A673 (cell line): ENCODE measurements at regions not wholly inside any gene's neighbourhood (a gene's known extent, or its start where the extent isn't known, plus 50 kb on each side); places are given as distances from the start of the nearest gene placed in this dataset.

Experiments
- BruUV-seq: library from RNA; stranded (reverse); fragments of 400-500 nt; replicated peaks from 2 replicates; lab custom pipeline; 2021; lab: Mats Ljungman, UMichigan
- CTCF ChIA-PET: fragments of 300-600 bp; sonication (Branson Sonifier 250); formaldehyde crosslinking; loops from one replicate; lab custom pipeline; 2022; ENCODE audit warnings: antibody characterized with exemption; lab: Charles Lee
- POLR2A ChIA-PET: fragments of 300-600 bp; sonication (Branson Sonifier 250); formaldehyde crosslinking; loops from one replicate; lab custom pipeline; 2022; ENCODE audit warnings: antibody characterized with exemption; ENCODE audit not compliant: low non-redundant PET; lab: Charles Lee
- DNase-seq: peaks from one replicate; pipeline ENCODE4 v3.0.0-alpha.2; 2015; ENCODE audit warnings: low spot score
- H3K27ac ChIP-seq: fragments of 200-600 bp; sonication (generic); 2 replicates; pipeline ENCODE4 v1.5.1; 2016; ENCODE audit warnings: mixed run types, low read depth, mild to moderate bottlenecking, mixed read lengths, antibody characterized with exemption, low read length; ENCODE audit not compliant: poor library complexity, severe bottlenecking
- H3K27me3 ChIP-seq: fragments of 200-600 bp; sonication (generic); replicated peaks from 2 replicates; pipeline ENCODE4 v1.6.1; 2017; ENCODE audit warnings: mixed run types, low read depth, mild to moderate bottlenecking, mixed read lengths, antibody characterized with exemption, low read length; ENCODE audit not compliant: insufficient read depth, poor library complexity
- H3K36me3 ChIP-seq: fragments of 200-600 bp; sonication (generic); 2 replicates; pipeline ENCODE4 v1.6.1; 2016; ENCODE audit warnings: mixed run types, mild to moderate bottlenecking, mixed read lengths, antibody characterized with exemption, low read length; ENCODE audit not compliant: insufficient read depth, poor library complexity, severe bottlenecking
- H3K4me1 ChIP-seq: fragments of 200-600 bp; sonication (generic); 2 replicates; pipeline ENCODE4 v1.6.1; 2017; ENCODE audit warnings: mixed run types, mild to moderate bottlenecking, mixed read lengths, antibody characterized with exemption, low read length; ENCODE audit not compliant: insufficient read depth, poor library complexity, severe bottlenecking
- H3K4me3 ChIP-seq: fragments of 200-600 bp; sonication (generic); 2 replicates; pipeline ENCODE4 v1.5.1; 2016; ENCODE audit warnings: low read depth, mixed run types, mild to moderate bottlenecking, mixed read lengths, low read length; ENCODE audit not compliant: poor library complexity, severe bottlenecking
- H3K9me3 ChIP-seq: fragments of 200-600 bp; sonication (generic); 2 replicates; pipeline ENCODE4 v1.6.1; 2016; ENCODE audit warnings: mixed run types, low read depth, mild to moderate bottlenecking, mixed read lengths, antibody characterized with exemption, low read length; ENCODE audit not compliant: poor library complexity, severe bottlenecking
- CTCF ChIP-seq: fragments of 300-800, 200-600 bp; sonication (generic); conservative IDR thresholded peaks from 2 replicates; pipeline ENCODE4 v1.5.1; 2017; ENCODE audit warnings: low read depth, mild to moderate bottlenecking, antibody characterized with exemption, low read length, moderate library complexity, mixed read lengths
- EZH2 ChIP-seq: fragments of 200-600 bp; sonication (generic); IDR thresholded peaks from 2 replicates; pipeline ENCODE4 v1.6.1; 2017; ENCODE audit warnings: borderline replicate concordance, low read depth, mild to moderate bottlenecking, mixed read lengths, antibody characterized with exemption, low read length; ENCODE audit not compliant: poor library complexity, severe bottlenecking
- intact Hi-C: fragments of 100-400 bp; cut with micrococcal nuclease; formaldehyde crosslinking; loops from one replicate; pipeline ENCODE4 v1.10.0; 2022; ENCODE audit not compliant: unreplicated experiment

DNA sequence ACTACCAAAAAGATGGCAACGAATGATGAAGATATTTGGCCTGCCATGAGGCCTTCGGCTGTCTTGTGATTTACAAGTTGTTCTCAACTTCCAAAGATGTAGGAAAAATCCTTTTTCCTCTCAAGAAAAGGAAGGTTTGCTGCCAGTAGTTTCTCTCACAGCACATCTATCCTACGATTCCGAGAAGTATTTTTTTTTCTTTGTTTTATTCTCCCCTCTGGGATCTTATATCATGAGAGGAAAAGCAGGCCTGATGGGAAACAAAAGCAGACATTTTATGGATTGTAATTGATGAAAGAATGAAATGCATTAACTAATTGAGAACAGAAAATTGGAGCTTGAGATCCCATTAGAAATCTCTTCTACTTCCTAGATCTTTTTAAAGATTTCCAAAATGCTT is 1197.9 kb upstream of the SEL1L start:
- no peak overlapping the region for H3K4me3 ChIP-seq
- no TSS peak for BruUV-seq
- ChIA-PET CTCF (no interaction called here), POLR2A (no interaction called here)
- no peaks in the 10 kb centered on the region for H3K36me3 ChIP-seq
- intact Hi-C loops: no loop called here
- TF ChIP-seq EZH2 (no peak), CTCF (no peak)
- no peaks in the 10 kb centered on the region for H3K27me3 ChIP-seq
- no peak overlapping the region for H3K27ac ChIP-seq
- no peak for DNase-seq
- no peaks in the 10 kb centered on the region for H3K9me3 ChIP-seq
- no peaks in the 10 kb centered on the region for H3K4me1 ChIP-seq

GRCh38 chr14:82740547-82740946 is 1206.9 kb upstream of the SEL1L start:
- TF ChIP-seq EZH2 (no peak), CTCF (no peak)
- ChIA-PET POLR2A (no interaction called here), CTCF (no interaction called here)
- BruUV-seq: no TSS peak
- Histone ChIP-seq H3K27me3 (no peaks in the 10 kb centered on the region), H3K4me3 (no peak overlapping the region), H3K27ac (no peak overlapping the region), H3K9me3 (no peaks in the 10 kb centered on the region), H3K4me1 (no peaks in the 10 kb centered on the region), H3K36me3 (no peaks in the 10 kb centered on the region)
- DNase-seq: no peak
- intact Hi-C loops: no loop called here

- TF ChIP-seq EZH2 (no peak), CTCF (no peak)
- Histone ChIP-seq H3K9me3 (peaks cover 6% of the 10 kb centered on the region), H3K27ac (no peak overlapping the region), H3K27me3 (no peaks in the 10 kb centered on the region), H3K36me3 (no peaks in the 10 kb centered on the region), H3K4me1 (no peaks in the 10 kb centered on the region), H3K4me3 (no peak overlapping the region)
- BruUV-seq: no TSS peak
- no peak for DNase-seq
- intact Hi-C loops: no loop called here
- POLR2A ChIA-PET: no interaction called here
- CTCF ChIA-PET: no interaction called here
Observed at GRCh38 chr14:82755476-82755875, 1221.8 kb upstream of the SEL1L start.
